ENCODE measurements at regions not wholly inside any gene's neighbourhood (a gene's known extent, or its start where the extent isn't known, plus 50 kb on each side); places are given as distances from the start of the nearest gene placed in this dataset.

DNA sequence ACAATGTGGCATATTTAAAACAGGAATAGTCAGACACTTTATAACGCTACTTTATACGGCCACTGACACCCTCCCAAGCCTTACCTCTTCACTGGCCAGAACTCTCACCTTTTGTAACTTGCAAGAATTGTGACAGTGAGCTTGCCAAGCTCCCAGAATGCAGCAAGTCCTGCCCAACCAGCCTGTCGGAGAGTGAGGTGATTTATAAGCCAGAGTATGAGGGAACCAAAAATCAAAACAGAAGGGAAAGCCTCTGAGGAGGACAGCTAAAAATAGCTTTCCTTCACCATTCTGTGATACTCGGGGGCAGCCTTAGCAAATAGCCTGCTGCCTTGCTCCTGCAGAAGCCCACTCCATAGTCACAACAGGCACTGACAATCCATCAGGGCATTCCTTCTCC lies 229.7 kb downstream of the FAM76B start:
- H3K79me2 ChIP-seq (ENCODE audit: insufficient read depth, low read length) = no peaks in the 10 kb centered on the region
- no peak overlapping the region for H3K4me2 ChIP-seq (ENCODE audit: low read length)
- no peak for ATAC-seq
- H4K20me1 ChIP-seq (ENCODE audit: insufficient read depth) = no peaks in the 10 kb centered on the region
- CTCF ChIA-PET = interaction anchor here (0.6 kb wide), 1 partner anchor 142 kb away, joined by 4 read pairs; no protein-coding TSS in a partner anchor
- no peaks in the 10 kb centered on the region for H3K9me2 ChIP-seq (ENCODE audit: insufficient read depth)
- H3K36me3 ChIP-seq (ENCODE audit: control insufficient read depth in 1 of 2, insufficient read depth in 2 of 2, low read length in 2 of 2) = no peaks in the 10 kb centered on the region
- no TSS peak for BruUV-seq (replicated peaks)
- H3K27me3 ChIP-seq (ENCODE audit: insufficient read depth, low read length) = no peaks in the 10 kb centered on the region; the same call in 1 of the 2 replicates
- no peak for DNase-seq (ENCODE audit: low read depth, low spot score)
- H3K9me3 ChIP-seq (ENCODE audit: control insufficient read depth in 1 of 2, insufficient read depth in 1 of 2, low read depth in 1 of 2, low read length in 2 of 2) = no peaks in the 10 kb centered on the region
- TF ChIP-seq POLR2A (IDR thresholded peaks at IDR 0.05; ENCODE audit: borderline replicate concordance, extremely low read depth, insufficient read depth, insufficient read length) (no peak), CEBPB (IDR thresholded peaks at IDR 0.05; ENCODE audit: low read depth) (no peak), SRF (IDR thresholded peaks at IDR 0.05; ENCODE audit: low read depth) (no peak), FOSL1 (IDR thresholded peaks at IDR 0.05; ENCODE audit: low read depth) (no peak), RAD21 (IDR thresholded peaks at IDR 0.05; ENCODE audit: low read depth) (no peak), SP1 (IDR thresholded peaks at IDR 0.05; ENCODE audit: low read depth) (no peak)
- TF ChIP-seq, protein P1, sequence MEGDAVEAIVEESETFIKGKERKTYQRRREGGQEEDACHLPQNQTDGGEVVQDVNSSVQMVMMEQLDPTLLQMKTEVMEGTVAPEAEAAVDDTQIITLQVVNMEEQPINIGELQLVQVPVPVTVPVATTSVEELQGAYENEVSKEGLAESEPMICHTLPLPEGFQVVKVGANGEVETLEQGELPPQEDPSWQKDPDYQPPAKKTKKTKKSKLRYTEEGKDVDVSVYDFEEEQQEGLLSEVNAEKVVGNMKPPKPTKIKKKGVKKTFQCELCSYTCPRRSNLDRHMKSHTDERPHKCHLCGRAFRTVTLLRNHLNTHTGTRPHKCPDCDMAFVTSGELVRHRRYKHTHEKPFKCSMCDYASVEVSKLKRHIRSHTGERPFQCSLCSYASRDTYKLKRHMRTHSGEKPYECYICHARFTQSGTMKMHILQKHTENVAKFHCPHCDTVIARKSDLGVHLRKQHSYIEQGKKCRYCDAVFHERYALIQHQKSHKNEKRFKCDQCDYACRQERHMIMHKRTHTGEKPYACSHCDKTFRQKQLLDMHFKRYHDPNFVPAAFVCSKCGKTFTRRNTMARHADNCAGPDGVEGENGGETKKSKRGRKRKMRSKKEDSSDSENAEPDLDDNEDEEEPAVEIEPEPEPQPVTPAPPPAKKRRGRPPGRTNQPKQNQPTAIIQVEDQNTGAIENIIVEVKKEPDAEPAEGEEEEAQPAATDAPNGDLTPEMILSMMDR (IDR thresholded peaks at IDR 0.05 in 2 of 3, conservative IDR thresholded peaks at IDR 0.05 in 1 of 3; ENCODE audit: borderline replicate concordance in 1 of 3, insufficient read depth in 1 of 3, low read depth in 2 of 3, low read length in 2 of 3) = no peak
- TF ChIP-seq, protein P2, sequence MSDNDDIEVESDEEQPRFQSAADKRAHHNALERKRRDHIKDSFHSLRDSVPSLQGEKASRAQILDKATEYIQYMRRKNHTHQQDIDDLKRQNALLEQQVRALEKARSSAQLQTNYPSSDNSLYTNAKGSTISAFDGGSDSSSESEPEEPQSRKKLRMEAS (IDR thresholded peaks at IDR 0.05) = no peak
- H3K4me1 ChIP-seq (ENCODE audit: control insufficient read depth in 1 of 2, insufficient read depth in 2 of 2, low read length in 2 of 2) = no peaks in the 10 kb centered on the region
- no peak overlapping the region for H2AFZ ChIP-seq (ENCODE audit: low read depth, low read length, poor library complexity, severe bottlenecking)
- H3K4me3 ChIP-seq (replicated peaks in 1 of 2; ENCODE audit: low read depth in 1 of 2, low read length in 2 of 2) = no peak overlapping the region
- RAD21 ChIA-PET (ENCODE audit: low non-redundant PET in 1 of 2, low total read pairs in 2 of 2, uncharacterized antibody in 2 of 2, unreplicated experiment in 2 of 2) = no interaction called here
- POLR2A ChIA-PET = no interaction called here
- no peak overlapping the region for H3K27ac ChIP-seq (ENCODE audit: low read depth, low read length)
- intact Hi-C loops (cut with micrococcal nuclease) = no loop called here
- no peak overlapping the region for H3K9ac ChIP-seq (ENCODE audit: low read length)

DNA sequence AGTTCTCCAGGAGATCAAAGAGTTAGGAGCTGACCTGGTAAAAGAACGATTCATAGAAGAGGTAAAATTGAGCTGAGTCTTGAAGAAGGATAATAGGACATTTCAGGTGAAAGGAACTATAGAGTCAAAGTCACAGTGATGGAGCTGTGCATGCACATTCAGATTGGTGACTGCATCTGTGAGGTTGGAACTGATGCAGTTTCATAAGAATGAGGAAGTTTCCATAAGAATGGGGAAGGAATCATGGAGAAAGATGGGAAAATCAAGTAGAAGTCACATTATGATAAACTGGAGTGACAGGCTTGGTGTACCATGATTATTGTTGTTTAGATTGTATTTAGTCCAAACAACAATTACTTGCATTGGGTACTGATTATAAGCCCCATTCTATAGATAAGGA lies 232.2 kb downstream of the FAM76B start:
- no peak overlapping the region for H3K27ac ChIP-seq (ENCODE audit: low read depth, low read length)
- no peaks in the 10 kb centered on the region for H3K36me3 ChIP-seq (ENCODE audit: control insufficient read depth in 1 of 2, insufficient read depth in 2 of 2, low read length in 2 of 2)
- no peaks in the 10 kb centered on the region for H3K79me2 ChIP-seq (ENCODE audit: insufficient read depth, low read length)
- no TSS peak for BruUV-seq (replicated peaks)
- H3K4me3 ChIP-seq (replicated peaks in 1 of 2; ENCODE audit: low read depth in 1 of 2, low read length in 2 of 2) = no peak overlapping the region
- POLR2A ChIA-PET = no interaction called here
- CTCF ChIA-PET = no interaction called here
- H3K27me3 ChIP-seq (ENCODE audit: insufficient read depth, low read length) = peaks cover 6% of the 10 kb centered on the region; the same call in 1 of the 2 replicates
- H3K4me1 ChIP-seq (ENCODE audit: control insufficient read depth in 1 of 2, insufficient read depth in 2 of 2, low read length in 2 of 2) = no peaks in the 10 kb centered on the region
- ATAC-seq (no peak), DNase-seq (ENCODE audit: low read depth, low spot score) (no peak)
- H2AFZ ChIP-seq (ENCODE audit: low read depth, low read length, poor library complexity, severe bottlenecking) = no peak overlapping the region
- H3K9me3 ChIP-seq (ENCODE audit: control insufficient read depth in 1 of 2, insufficient read depth in 1 of 2, low read depth in 1 of 2, low read length in 2 of 2) = no peaks in the 10 kb centered on the region
- H3K4me2 ChIP-seq (ENCODE audit: low read length) = no peak overlapping the region
- intact Hi-C loops (cut with micrococcal nuclease) = no loop called here
- no peaks in the 10 kb centered on the region for H3K9me2 ChIP-seq (ENCODE audit: insufficient read depth)
- H4K20me1 ChIP-seq (ENCODE audit: insufficient read depth) = no peaks in the 10 kb centered on the region
- RAD21 ChIA-PET (ENCODE audit: low non-redundant PET in 1 of 2, low total read pairs in 2 of 2, uncharacterized antibody in 2 of 2, unreplicated experiment in 2 of 2) = no interaction called here
- TF ChIP-seq ELF1 (IDR thresholded peaks at IDR 0.05; ENCODE audit: borderline replicate concordance, low read depth) = no peak
- TF ChIP-seq FOSL1 (IDR thresholded peaks at IDR 0.05; ENCODE audit: low read depth) = no peak
- TF ChIP-seq POLR2AphosphoS5 (IDR thresholded peaks at IDR 0.05; ENCODE audit: low read depth, low read length) = no peak
- TF ChIP-seq ZNF274 (IDR thresholded peaks at IDR 0.05; ENCODE audit: low read depth, low read length) = no peak
- TF ChIP-seq, protein P1 (IDR thresholded peaks at IDR 0.05 in 2 of 3, conservative IDR thresholded peaks at IDR 0.05 in 1 of 3; ENCODE audit: borderline replicate concordance in 1 of 3, insufficient read depth in 1 of 3, low read depth in 2 of 3, low read length in 2 of 3) = no peak
- TF ChIP-seq EGR1 (IDR thresholded peaks at IDR 0.05; ENCODE audit: low read depth) = no peak
- TF ChIP-seq, protein P2 (IDR thresholded peaks at IDR 0.05) = no peak
- H3K9ac ChIP-seq (ENCODE audit: low read length) = no peak overlapping the region

Measured in HCT116 (cell line).